ENCODE measurements at regions not wholly inside any gene's neighbourhood (a gene's known extent, or its start where the extent isn't known, plus 50 kb on each side); places are given as distances from the start of the nearest gene placed in this dataset.

DNA sequence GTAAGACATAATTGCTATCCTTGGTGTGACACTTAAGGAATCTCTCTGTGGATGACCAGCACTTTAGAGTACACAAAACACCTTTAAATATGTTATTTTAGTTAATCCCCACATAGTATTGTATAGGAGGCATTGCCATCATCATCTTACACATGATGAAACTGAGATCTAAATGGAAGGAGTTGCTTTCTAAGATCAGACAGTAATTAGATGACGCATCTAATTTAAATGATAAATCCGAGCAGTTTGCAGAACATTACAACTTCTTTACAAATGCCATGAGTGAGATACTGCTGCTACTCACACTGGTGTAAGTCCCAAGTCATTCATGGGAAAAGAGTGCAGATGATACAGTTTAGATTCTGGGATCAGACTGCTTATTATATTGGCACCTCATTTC is 431.9 kb downstream of the MFSD1 start:
- H3K27me3 ChIP-seq (ENCODE audit: control insufficient read depth, insufficient read depth, low read length) = no peaks in the 10 kb centered on the region
- H3K36me3 ChIP-seq (ENCODE audit: control insufficient read depth, insufficient read depth, low read length) = no peaks in the 10 kb centered on the region
- no peak for TF ChIP-seq CTCF (IDR thresholded peaks at IDR 0.05; ENCODE audit: insufficient read depth, low read length, poor library complexity, severe bottlenecking)
- H3K4me3 ChIP-seq (ENCODE audit: low read depth, low read length) = no peak overlapping the region
- no peak for DNase-seq (ENCODE audit: low read depth)

DNA sequence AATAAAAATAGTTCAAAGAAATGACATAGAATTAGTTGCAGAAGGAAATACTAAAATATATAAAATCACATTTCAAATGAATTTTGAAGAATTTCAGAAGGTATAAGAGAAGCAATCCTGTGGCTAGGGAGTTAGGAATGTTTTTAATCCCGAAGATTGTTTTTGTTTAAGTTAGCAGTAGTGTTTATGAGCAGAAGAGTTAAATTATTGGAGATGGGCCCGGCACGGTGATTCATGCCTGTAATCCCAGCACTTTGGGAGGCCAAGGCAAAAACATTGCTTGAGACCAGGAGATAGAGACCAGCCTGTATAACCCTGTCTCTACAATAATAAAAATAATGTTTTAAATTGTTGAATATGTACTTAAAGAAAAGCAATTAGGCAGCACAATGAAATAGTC is 432.5 kb downstream of the MFSD1 start:
- Histone ChIP-seq H3K36me3 (ENCODE audit: control insufficient read depth, insufficient read depth, low read length) (no peaks in the 10 kb centered on the region), H3K4me3 (ENCODE audit: low read depth, low read length) (no peak overlapping the region), H3K27me3 (ENCODE audit: control insufficient read depth, insufficient read depth, low read length) (no peaks in the 10 kb centered on the region)
- no peak for DNase-seq (ENCODE audit: low read depth)
- no peak for TF ChIP-seq CTCF (IDR thresholded peaks at IDR 0.05; ENCODE audit: insufficient read depth, low read length, poor library complexity, severe bottlenecking)

GRCh38 chr3:159236321-159236720 is 434.5 kb downstream of the MFSD1 start:
- no peak for DNase-seq (ENCODE audit: low read depth)
- Histone ChIP-seq H3K27me3 (ENCODE audit: control insufficient read depth, insufficient read depth, low read length) (no peaks in the 10 kb centered on the region), H3K36me3 (ENCODE audit: control insufficient read depth, insufficient read depth, low read length) (no peaks in the 10 kb centered on the region), H3K4me3 (ENCODE audit: low read depth, low read length) (no peak overlapping the region)
- no peak for TF ChIP-seq CTCF (IDR thresholded peaks at IDR 0.05; ENCODE audit: insufficient read depth, low read length, poor library complexity, severe bottlenecking)

DNA sequence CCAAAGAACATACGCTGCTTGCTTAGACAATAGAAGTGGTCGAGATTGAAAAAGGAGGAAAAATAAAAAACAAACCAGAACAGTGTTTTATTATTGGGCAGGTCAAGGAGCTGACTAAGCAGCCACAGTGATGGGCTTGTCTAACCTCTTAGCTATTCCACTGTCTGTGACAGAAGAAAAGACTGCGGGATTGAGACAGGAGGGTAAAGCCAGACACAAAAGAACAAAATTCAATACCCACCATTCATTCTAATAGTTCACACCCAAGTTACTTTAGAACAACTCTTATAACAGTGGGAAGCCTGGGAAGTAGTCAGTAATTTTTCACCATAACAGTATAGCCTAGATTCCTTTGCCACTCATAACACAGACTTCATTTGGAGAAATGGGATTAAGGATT is 435.4 kb downstream of the MFSD1 start:
- H3K36me3 ChIP-seq (ENCODE audit: control insufficient read depth, insufficient read depth, low read length) = no peaks in the 10 kb centered on the region
- H3K4me3 ChIP-seq (ENCODE audit: low read depth, low read length) = no peak overlapping the region
- no peak for DNase-seq (ENCODE audit: low read depth)

DNA sequence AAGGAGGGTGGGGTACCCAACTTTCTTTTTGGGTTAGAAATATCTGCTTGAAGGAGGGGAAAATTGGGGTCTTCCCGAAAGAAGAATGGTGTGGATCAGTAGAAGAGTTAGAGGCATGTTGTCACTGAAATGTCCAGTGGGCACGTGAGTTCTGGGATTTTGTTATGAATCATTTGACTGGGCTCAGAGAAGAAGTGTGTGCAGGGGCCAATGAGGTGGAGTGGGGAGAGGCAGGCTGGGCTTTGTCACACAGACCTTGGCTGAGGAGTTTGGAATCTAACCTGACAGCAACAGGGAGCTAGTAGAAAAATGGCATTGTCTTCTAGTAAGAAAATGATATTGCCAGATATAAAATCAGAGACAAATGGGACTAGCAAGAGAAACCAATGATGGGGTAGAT is 436.8 kb downstream of the MFSD1 start:
- no peak for TF ChIP-seq CTCF (IDR thresholded peaks at IDR 0.05; ENCODE audit: insufficient read depth, low read length, poor library complexity, severe bottlenecking)
- Histone ChIP-seq H3K4me3 (ENCODE audit: low read depth, low read length) (no peak overlapping the region), H3K36me3 (ENCODE audit: control insufficient read depth, insufficient read depth, low read length) (no peaks in the 10 kb centered on the region), H3K27me3 (ENCODE audit: control insufficient read depth, insufficient read depth, low read length) (no peaks in the 10 kb centered on the region)
- DNase-seq (ENCODE audit: low read depth) = no peak

More for the DNA sequence above, 435.4 kb downstream of the MFSD1 start:
- H3K27me3 ChIP-seq (ENCODE audit: control insufficient read depth, insufficient read depth, low read length) = no peaks in the 10 kb centered on the region
- no peak for TF ChIP-seq CTCF (IDR thresholded peaks at IDR 0.05; ENCODE audit: insufficient read depth, low read length, poor library complexity, severe bottlenecking)

DNA sequence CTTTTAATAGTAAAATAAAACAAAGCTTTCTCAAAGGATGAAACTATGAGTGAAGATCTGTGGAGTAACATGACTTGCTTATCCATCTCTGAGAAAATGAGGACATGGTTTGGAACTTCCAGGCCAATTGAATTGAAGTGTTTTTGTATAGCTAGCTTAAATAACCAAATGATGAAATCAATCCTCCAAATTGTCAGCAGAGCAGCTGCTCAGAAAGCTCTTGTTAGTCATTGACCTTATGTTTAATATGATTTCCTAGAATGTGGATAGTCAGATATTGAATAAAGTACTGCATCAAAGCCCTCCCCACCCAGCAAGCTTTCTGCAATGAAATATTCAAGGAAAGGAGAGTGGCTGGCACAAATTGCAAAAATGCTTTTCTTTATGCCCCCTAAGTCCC is 437.2 kb downstream of the MFSD1 start:
- no peak for DNase-seq (ENCODE audit: low read depth)
- TF ChIP-seq CTCF (IDR thresholded peaks at IDR 0.05; ENCODE audit: insufficient read depth, low read length, poor library complexity, severe bottlenecking) = no peak
- Histone ChIP-seq H3K27me3 (ENCODE audit: control insufficient read depth, insufficient read depth, low read length) (no peaks in the 10 kb centered on the region), H3K4me3 (ENCODE audit: low read depth, low read length) (no peak overlapping the region), H3K36me3 (ENCODE audit: control insufficient read depth, insufficient read depth, low read length) (no peaks in the 10 kb centered on the region)
